ENCODE measurements at regions not wholly inside any gene's neighbourhood (a gene's known extent, or its start where the extent isn't known, plus 50 kb on each side); places are given as distances from the start of the nearest gene placed in this dataset.

DNA sequence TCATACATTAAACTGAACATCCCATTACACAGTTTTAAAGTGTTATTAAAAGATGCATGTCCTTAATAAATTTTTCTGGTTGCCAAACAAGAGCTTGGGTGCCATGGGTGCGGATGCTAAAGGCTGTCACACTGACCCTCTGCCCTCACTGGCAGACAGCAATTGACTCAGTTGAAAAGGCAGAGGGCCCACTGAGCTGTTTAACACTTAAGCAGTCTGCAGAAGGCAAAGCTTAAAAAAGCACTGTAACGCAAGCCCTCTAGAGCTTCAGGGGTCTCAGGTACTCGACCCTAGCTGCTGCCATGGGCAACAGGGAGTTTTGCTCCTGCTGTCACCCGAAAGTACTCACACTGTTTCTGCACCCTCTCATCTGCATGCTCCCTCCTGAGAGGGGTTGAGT, 726.4 kb upstream of the TYRP1 start:
- DNase-seq = no peak

DNA sequence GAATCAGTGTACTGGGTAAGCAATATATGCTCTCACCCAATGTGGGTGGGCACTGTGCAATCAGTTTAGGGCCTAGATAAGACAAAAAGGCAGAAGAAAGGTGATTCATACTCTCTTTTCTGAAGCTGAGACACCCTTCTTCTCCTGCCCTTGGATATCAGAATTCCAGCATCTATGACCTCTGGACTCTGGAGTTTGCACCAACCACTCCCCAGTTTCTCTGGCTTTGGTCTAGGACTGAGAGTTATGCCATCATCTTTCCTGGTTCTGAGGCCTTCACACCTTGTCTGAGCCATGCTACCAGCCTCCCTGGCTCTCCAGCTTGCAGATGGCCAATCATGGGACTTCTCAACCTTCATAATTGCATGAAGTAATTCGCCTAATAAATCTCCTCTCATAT, 724.6 kb upstream of the TYRP1 start:
- no peak for DNase-seq

DNA sequence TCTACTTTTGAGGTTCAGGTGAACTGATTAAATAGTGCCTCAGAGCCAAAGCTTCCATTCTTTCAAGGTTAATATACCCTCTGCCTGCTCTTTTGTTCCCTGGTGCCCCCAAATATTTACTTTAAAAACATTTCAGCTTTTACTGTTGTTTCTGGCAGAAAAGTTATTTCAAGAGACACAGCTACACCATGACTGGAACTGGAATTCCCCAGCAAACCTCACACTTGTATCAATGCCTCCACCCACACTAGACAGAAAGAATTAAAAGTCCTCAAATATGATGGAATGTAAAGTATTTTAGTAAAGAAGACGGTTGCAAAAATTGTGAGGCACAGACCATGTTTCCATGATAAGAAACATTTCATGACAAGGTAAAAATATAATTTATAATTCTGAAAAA, 720.2 kb upstream of the TYRP1 start:
- no peak for DNase-seq

DNA sequence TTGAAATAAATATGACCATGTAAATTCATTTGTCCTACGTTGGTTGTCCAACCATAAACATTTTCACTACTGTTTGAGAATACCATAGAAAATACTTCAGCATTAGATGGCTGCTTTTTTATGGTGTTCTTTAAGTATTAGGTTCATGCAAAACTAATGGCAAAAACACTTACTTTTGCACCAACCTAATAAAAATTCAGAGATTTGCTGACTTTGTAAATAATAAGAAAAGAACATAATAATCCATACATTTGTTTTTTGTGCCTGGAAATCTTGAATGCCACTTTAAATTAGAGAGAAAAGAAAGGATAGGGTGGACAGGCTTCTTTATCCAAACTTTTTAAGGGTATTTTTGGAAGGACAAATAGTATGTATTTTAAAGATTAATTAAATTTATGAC, 719.7 kb upstream of the TYRP1 start:
- DNase-seq = no peak

DNA sequence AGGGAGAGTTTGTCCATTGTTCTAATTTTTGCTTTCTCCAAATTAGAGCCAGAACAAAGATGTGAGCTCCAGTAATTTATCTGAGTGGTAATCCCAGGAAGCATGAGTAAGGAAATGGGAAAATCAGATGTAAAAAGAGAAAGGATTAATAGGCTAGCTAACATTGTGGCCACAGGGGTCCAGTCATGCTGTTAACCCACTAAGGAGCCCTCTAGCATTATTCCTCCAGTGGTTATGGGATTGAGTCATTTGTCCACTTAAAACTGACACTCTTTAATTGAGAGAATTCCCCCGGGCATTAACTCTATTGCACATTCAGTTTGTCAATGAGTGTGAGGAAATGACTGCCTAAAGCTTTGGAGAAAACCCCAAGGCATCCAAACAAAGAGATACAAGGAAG, 700.3 kb upstream of the TYRP1 start:
- no peak for DNase-seq

DNA sequence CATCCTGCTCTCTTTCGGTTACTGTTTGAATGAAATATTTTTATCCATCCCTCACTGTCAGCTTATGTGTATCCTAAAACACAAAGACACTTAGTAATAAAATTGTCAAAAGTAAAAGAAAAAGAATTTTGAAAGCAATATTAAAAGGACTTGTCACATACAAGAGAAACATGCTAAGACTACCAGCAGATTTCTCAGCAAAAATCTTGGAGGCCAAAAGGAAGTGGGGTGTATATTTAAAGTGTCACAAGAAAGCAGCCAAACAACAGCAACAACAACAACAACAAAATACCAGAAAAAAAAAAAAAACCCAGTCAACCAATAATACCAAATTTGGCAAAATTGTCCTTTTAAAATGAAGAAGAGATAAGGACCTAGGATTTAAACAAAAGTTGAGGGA, 678.7 kb upstream of the TYRP1 start:
- no peak for DNase-seq

DNA sequence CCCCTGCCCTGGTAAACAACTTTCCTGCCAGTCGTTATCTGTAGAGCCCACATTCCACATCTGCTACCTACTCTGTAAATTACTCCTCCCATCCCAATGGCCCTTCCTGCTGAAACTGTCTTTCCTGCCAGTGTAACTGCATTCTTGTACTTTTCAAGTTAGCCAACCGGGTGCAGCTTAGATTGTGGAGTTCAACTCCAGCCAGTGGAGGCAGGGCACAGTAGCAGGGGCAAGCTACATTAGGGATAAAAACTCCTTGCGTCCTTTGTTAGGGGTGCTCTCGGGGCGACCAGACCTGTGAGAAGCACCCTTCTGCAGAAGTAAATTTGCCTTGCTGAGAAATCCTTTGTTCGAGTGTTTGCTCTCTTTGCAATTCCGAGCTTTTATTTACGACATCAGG, 639.0 kb upstream of the TYRP1 start:
- DNase-seq = no peak

DNA sequence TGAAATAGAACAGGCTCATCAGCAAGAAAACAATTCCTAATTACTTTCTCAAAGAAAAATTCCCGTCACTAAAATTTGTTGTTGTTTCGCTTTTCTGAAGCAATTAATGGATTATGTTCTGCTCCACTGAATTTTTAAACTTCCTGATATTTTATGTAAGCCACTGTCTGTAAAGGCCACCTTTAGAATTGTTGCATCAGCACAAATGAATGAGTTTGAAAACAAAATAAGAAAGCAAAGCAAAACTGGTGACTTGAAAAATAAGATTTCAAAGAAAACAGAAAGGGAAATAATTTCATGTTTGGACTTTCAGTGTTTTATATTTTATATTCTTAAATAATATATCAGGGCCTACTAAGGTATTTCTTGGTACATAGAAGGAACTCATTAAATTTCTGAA, 636.3 kb upstream of the TYRP1 start:
- DNase-seq = no peak

DNA sequence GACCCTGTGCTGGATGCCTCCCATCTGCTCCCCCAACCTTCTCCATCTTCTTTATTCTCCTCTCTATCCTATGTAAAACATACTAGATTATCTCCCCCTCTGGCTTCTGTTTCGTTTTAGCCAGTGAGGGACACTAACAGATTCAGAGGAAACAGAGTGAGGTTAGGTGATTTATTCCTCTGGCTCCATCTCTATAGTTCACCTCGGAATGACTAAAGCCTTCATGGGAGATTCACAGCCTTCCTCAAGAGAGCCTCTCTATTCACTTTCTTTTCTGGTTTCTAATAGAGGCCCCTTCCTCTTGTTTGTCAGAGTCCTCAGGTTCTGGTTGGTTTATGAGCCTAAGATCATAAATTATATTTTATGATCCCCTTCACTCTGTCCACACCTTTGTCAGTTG, 633.1 kb upstream of the TYRP1 start:
- DNase-seq = no peak

DNA sequence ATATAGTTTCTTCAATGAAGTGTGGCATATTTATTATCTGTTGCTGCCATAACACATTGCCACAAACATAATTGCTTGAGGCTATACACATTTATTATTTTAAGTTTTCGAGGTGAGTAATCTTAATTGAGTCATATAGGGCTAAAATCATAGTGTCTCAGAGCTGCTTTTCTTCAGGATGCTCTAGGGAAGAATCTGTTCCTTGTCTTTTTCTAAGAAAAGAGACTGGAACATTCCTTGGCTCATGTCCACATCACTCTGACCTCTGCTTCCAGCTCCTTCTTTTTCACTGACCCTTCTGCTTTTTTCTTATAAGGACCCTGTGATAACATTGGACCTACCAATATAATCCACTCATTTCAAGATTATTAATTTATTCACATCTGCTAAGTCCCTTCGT, 632.4 kb upstream of the TYRP1 start:
- DNase-seq = no peak

DNA sequence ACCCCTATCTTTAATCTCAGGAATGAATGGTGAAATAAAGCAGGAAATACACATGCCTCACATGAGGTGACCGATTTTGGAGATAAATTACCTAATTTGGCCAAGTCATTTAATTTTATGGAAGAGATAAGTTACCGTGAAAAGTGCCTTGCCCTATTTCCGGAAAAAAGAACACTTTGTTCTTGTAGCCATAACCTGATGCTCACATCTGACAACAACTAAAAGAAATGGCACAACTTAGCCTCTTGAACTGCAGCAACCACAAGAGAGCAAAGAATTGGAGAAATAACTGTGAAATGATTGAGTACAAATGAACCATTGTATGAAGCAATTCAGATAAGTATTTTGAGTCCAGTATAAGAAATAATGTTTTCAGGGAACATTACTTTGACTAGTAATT, 628.1 kb upstream of the TYRP1 start:
- no peak for DNase-seq

DNA sequence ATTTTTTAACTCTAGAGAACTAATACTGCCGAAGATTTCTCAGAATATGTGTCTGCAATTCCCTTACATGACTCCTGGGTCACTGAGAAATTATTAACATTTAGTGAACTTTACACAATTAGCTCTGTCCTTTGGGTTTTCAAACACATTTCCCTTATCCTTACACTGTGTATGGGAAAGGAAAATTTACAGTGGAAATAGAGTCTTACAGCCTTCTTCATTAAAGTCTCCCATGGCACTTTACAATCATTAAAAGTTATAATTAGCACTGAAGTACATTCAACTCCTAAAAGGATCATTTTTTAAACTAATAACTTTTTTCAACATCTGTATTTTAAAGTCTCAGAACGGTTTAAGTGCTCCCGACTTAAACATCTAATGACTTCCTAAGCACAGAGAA, 627.5 kb upstream of the TYRP1 start:
- no peak for DNase-seq

DNA sequence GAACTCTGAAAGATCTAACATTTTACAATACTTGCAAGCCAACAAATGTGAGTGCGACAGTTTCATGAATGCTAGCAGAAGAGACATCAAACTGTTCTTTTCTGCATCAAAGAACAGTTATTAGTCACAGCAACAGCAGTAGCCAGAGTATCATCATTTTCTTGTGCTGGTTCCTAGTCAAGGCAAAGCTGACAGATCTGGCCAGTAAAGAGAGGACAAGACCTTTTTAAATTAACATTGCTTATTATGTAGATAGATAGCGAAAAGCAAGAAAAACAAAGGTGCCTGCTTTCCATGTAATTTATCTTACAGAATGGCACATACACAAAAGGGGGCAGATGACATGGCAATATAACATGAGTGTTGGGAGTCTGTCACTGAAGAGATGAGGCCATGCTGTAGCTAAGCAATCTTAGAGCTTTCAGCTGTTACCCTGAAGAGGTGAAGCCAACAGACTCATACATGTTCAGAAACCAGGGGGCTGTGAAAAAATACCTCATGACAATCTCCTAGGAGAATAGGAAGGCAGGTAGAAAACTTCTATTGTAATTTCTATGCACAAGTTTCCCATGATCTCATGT, 626.6 kb upstream of the TYRP1 start:
- no peak for DNase-seq

DNA sequence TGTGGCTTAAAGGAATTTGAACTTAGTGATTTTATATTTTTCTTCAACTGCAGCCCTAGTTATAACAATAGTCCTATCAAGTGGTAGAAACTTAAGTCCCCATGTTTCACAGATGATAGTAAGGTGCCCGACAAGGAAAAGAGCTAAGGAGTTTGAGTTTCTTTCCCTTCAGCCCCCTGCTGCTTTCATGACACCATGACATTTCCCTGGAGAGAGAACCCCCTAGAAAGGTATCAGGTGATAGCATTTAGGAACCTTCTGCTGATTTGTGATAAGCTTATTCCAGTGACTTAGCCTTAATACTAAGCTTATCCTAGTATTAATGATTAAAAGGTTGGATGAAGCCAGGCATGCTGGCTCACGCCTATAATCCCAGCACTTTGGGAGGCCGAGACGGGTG, 623.8 kb upstream of the TYRP1 start:
- DNase-seq = no peak

DNA sequence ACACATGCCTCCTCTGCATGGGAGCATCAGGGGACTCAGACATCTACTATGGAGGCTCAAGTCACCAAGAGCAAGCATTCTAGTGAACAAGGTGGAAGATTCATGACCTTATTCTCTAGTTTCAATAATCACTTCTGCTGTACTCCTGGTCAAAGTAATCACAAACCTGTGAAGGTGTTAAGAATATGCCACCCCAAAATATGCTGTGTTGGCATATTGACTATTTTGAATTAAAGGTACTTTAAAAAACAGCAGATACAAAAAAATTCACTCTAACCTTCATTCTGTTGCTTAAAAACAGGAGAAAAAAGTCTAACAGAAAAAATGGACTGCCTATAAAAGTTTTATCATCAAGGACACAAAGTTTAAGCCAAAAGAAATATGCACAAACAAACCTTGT, 607.8 kb upstream of the TYRP1 start:
- no peak for DNase-seq

DNA sequence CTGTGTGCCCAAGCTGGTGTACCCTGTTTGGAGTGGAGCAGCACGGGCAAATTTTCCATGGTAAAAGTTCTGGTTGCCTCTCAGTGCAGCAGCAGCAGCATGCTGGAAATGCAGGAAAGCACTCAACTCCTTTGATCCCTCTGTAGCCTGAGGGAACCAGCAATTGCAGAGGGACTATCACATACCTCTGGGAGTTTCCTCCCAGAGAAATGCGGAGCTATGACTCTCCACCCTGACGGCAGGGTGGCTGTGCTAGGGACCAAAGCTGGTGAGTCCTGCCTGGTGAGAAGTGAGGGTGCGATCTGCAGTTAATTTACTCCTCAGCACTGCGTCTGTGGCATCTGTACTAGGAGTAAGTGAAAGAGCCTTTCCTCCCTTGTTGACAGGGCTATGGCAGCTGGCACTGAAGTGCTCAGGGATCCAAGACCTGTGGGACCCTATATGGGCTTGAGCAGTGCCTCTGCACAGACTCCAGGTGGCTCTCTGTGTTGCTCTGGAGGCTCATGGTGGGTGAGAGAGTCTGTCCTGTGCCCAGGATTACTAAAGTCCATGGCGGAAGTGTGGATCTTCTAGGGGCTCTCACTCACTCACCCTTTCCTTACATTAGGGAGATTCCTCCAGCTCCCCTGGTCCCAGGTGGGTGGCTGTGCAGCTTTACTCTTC, 601.2 kb upstream of the TYRP1 start:
- DNase-seq = no peak

DNA sequence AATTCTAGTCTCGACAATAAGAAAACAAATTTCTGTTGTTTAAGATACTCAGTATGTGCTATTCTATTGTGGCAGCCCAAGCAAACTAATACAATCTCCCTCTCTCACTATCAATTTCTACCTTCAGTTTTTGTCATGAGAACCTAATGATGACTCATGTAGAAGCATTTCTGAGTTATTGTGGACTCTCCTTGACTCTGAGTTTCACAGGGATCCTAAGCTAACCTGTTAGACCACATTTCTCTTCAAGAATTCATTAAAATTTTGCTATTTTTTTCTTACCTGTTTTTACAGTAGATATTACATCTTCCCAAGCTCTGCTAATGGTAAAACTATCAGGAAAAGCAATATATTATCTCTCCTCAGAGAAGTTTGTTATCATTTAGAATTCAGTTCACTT, 599.1 kb upstream of the TYRP1 start:
- DNase-seq = no peak

DNA sequence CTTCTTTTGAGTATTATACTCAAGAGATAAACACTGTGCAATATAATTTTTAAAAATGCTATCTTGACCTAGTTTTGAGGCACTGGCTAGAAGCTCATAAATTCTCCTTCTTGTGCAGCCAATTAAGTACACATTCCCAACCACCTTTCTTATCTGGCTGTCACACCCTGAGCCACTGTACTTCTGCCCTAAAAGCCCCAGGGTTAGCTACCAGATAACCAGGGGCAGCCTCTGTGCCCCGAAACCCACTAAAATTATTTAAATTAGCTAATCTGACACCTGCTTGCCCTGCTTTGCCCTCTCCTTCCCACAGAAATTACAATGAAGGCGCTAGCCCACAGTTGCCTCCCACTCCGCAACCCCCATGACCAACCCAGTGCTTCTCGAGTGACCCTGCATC, 597.3 kb upstream of the TYRP1 start:
- DNase-seq = no peak

DNA sequence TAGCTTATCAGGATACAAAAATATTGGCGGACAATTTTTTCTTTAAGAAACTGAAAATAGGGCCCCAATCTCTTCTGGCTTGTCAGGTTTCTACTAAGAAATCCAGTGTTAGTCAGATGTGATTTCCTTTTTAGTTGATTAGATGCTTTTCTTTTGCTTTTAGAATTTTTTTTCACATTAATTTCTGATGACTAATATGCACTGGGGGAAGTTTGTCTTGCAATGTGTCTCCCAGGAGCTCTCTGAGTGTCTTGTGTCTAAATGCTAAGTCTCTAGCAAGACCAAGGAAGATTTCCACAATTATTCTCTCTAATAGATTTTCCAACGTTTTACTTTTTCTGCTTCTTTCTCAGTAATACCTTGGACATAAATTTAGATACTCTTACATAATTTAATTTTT, 559.8 kb upstream of the TYRP1 start:
- no peak for DNase-seq

DNA sequence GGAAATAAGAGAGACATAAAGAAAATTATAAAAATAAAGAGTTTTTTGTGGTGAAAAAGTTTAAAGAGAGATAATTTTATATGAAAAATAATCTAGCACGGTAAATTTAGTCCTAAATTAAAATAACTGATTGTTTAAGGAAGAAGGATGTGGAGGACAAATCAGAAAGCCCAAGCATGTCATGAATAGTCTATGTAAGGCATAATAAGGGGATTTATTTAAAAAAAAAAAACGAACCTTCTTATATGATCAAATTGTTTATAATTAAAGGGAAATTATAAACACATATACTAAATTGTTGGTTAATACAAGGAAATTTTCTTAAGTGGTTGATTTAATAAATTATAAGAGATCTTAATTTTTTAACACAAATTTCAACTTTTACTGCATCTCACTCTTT, 551.8 kb upstream of the TYRP1 start:
- DNase-seq = no peak

DNA sequence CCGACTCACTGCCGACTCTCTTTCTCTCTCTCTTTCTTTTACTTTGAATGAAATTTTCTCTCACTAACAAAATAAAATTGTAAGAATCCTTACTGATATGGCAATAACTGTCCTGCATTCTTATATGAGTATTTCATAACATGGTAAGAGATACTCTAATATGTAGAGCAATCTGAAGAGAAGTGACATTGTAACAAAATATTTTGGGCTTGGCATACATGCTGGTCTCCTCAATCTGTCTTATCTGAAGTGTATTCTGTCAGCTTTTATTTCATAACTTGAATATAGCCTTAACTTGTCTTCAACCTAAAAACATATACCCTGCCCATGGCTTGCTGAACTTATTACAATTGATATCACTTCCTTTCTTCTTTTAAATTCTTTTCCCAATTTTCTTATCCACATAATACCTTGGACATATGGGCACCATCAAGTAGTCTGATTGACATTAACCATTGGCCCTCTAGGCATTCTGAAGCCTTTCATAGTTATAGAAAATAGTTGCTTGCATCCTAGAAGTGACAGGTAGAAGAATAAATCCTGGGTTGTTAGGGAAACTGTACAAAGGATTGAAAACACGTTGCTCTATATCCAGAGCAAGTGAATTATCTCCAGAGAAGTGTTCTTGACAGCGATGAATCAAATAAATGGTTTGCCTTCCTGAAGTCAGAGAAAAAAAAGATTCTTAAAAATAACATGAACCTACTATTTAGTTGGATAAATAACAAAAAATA, 537.6 kb upstream of the TYRP1 start:
- no peak for DNase-seq

DNA sequence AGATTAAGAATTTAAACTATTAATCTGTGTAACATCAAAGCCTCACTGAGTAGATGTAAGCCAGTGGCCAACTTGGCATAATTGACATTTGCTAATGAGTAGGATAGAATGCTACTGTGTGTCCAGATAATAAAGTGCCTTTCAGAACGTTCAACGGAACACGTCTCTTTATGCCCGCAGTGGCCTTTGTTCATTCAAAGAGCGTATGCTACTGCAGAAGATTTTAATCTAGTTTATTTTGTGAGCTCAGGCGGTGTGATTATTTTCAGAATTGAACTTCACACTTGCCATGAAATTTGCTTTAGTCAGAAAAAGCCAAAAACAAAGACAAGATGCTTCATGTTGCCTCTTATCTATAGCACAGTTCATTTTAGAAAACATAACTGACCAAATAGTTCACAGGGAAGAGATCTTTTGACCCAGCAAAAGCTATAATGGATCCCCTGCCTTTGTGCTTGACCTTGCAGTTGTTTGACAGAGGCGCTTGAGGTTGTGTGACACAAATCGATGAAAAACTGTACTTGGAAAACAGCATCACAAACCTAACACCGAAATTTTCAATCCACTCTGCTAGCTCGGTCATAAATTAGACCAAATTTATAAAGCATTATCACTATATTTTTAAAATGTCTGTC, 530.9 kb upstream of the TYRP1 start:
- DNase-seq = no peak

DNA sequence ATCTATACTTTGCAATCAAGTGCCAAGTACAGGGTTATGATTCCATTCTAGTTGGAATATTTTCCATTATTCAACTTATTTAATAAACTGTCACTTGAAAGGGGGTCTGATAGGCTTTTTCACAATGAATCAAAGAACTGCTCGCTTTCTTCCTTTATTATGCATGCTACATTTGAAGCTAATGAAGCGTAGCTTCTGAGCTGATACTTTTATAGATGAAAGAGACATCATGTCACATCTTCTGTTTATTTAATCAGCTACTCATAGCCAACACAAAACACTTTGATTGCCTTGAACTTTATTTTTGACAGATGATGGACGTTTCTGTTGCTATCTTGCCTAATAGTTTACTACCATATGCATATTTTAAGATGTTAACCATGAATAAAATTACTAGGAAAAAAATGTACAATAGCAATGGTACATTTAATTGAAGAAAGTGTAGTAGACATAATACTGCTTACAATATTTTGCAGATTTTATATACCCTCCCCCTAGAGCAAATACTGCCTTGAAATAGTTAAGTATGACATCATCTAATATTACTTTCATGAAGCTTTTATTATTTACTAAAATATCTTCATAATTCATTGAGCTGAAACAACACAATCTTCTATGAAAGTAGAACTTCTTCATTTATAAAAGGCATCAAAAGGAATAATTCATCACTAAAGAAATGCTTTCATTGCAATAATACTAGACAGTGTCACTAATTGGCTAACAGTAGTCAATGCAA, 529.3 kb upstream of the TYRP1 start:
- DNase-seq = no peak

Data from C1 segment of cervical spinal cord (tissue), 14 donors.